ENCODE measurements at regions not wholly inside any gene's neighbourhood (a gene's known extent, or its start where the extent isn't known, plus 50 kb on each side); places are given as distances from the start of the nearest gene placed in this dataset.

GRCh38 chr15:29556380-29556779, 265.9 kb downstream of the TJP1 start:
- no peak for TF ChIP-seq CTCF (IDR thresholded peaks at IDR 0.05)
- TF ChIP-seq POLR2A (IDR thresholded peaks at IDR 0.05): no peak
- no peak for TF ChIP-seq POLR2AphosphoS5 (IDR thresholded peaks at IDR 0.05)
- TF ChIP-seq EP300 (IDR thresholded peaks at IDR 0.05; ENCODE audit: low read depth): no peak
